Thyroid gland (tissue), 4 donors: ENCODE measurements at regions not wholly inside any gene's neighbourhood (a gene's known extent, or its start where the extent isn't known, plus 50 kb on each side); places are given as distances from the start of the nearest gene placed in this dataset.
"Not testable (repeated sequence)": the region's sequence is repeated elsewhere in the genome, so short reads cannot be mapped to it uniquely, and the experiment has no call there.

Source experiments
- DNase-seq, 2 donors: peaks; one replicate each; pipeline ENCODE4 v3.0.0-alpha.2; 2019
- H3K27ac ChIP-seq, 3 donors: fragments of 200-600 bp; sonication (generic); 1 replicate in 2 of 3; 2 replicates in 1 of 3; pipeline ENCODE4 v1.5.1; 2016 to 2019; ENCODE audit warnings: mild to moderate bottlenecking in 1 of 3, moderate library complexity in 1 of 3
- H3K27me3 ChIP-seq: fragments of 200-600 bp; sonication (generic); one replicate; pipeline ENCODE4 v1.5.1; 2019
- H3K36me3 ChIP-seq, 2 donors: fragments of 200-600 bp; sonication (generic); one replicate each; pipeline ENCODE4 v1.5.1; 2016 to 2019
- H3K4me1 ChIP-seq, 2 donors: fragments of 200-600 bp; sonication (generic); one replicate each; pipeline ENCODE4 v1.5.1; 2017 to 2019
- H3K4me3 ChIP-seq, 3 donors: fragments of 200-600 bp; sonication (generic); replicated peaks in 1 of 3; 1 replicate in 2 of 3; 2 replicates in 1 of 3; pipeline ENCODE4 v1.5.1; 2016; ENCODE audit warnings: mild to moderate bottlenecking in 1 of 3
- H3K9me3 ChIP-seq: fragments of 200-600 bp; sonication (generic); one replicate; pipeline ENCODE4 v1.5.1; 2017
- CTCF ChIP-seq, 6 experiments: fragments of 200-600 bp in 3 of 6; fragments of 450-650 bp in 3 of 6; sonication (generic) in 3 of 6; IDR thresholded peaks; one replicate each; pipeline ENCODE4 v1.5.1; 2016 to 2019; ENCODE audit warnings: antibody characterized with exemption in 6 of 6, mild to moderate bottlenecking in 2 of 6, inconsistent platforms in 1 of 6, moderate library complexity in 1 of 6
- POLR2A ChIP-seq, 2 donors: fragments of 450-650 bp; IDR thresholded peaks; one replicate each; pipeline ENCODE4 v1.6.1; 2017; ENCODE audit warnings: antibody characterized with exemption in 2 of 2, mild to moderate bottlenecking in 2 of 2, moderate library complexity in 1 of 2
- WGBS, 2 donors: methylation state at CpG; one replicate each; pipeline ENCODE4 v1.1.5; 2017; 5-methylcytosine and 5-hydroxymethylcytosine counted together
- intact Hi-C: fragments of 100-400 bp; cut with DNase I; formaldehyde crosslinking; loops from one replicate; pipeline ENCODE4 v1.15.1; 2023

DNA sequence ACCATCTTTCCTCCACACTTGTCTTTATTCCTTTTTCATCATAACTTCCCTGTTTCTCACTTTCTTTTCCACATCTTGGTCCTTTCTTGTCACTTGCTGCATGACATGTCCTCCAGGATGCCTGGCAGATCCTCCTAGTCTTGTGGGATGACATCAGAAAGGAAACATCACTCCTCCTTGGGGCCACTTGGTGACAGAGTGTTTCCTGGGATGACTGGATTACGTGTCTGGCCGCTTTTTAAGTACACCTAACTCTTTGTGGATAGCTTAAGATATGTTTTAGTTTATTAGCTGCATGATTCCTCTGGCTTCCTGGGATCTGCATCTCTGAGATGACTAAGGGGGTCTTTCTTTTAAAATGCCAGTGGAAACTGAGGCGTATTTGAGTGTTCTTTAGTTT lies 363.5 kb upstream of the FRG2C start:
- no peak for TF ChIP-seq POLR2A (IDR thresholded peaks at IDR 0.05)
- no peak for TF ChIP-seq CTCF (IDR thresholded peaks at IDR 0.05)
- Histone ChIP-seq H3K4me3 (no peak overlapping the region), H3K27ac (no peak overlapping the region), H3K9me3 (no peaks in the 10 kb centered on the region), H3K27me3 (no peaks in the 10 kb centered on the region), H3K4me1 (no peaks in the 10 kb centered on the region), H3K36me3 (no peaks in the 10 kb centered on the region)
- DNase-seq = no peak
- whole genome bisulfite sequencing, 2 donors = 74 to 75% methylated on average over 3 of the region's 3 CpGs
- intact Hi-C loops = no loop called here

DNA sequence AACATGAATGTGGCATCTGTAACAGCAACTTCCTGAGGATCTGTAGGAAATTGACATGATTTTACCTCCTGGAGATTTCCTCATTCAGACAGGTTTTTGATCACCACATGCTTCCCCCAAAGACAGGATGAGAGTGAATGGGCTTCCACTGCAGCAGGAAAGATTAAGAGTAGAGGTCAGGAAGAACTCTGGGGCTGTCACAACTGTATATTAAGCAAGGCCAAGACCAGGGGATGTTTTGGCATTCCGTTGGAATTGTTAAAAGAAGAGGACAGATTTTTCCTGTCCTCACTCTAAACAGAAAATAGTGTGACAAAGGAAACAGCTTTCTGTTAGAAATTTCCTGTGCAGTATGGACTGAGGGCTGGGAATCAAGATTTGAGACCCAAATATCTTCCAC lies 363.1 kb upstream of the FRG2C start:
- intact Hi-C loops, DNase-seq, H3K4me3 ChIP-seq, H3K9me3 ChIP-seq, H3K4me1 ChIP-seq, H3K36me3 ChIP-seq, H3K27ac ChIP-seq, H3K27me3 ChIP-seq: not testable (repeated sequence)
- WGBS, 2 donors = 63 to 69% methylated on average over 1 of the region's 1 CpG

DNA sequence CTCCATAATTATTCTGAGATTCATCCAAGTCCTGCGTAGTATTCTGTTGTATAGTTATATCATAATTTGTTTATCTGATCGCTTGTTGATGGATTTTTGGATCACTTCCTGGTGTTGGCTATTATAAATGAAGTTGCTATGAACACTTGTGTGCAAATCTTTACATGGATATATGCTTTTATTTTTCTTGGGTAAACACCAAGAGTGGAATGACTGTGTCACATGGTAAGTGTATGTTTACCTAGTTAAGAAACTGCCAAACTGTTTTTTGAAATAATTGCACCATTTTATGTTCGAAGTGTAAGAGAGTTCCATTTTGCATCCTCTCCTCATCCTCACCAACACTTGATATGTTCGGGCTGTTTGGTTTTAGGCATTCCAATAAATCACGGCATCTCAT lies 360.4 kb upstream of the FRG2C start:
- H3K27ac ChIP-seq = no peak overlapping the region
- no peak for TF ChIP-seq CTCF (IDR thresholded peaks at IDR 0.05)
- TF ChIP-seq POLR2A (IDR thresholded peaks at IDR 0.05) = no peak
- no peaks in the 10 kb centered on the region for H3K36me3 ChIP-seq
- no peaks in the 10 kb centered on the region for H3K4me1 ChIP-seq
- no peak overlapping the region for H3K4me3 ChIP-seq
- WGBS, 2 donors = 75% methylated on average over 5 of the region's 5 CpGs
- no peaks in the 10 kb centered on the region for H3K27me3 ChIP-seq
- intact Hi-C loops = no loop called here
- no peak for DNase-seq
- H3K9me3 ChIP-seq = no peaks in the 10 kb centered on the region

DNA sequence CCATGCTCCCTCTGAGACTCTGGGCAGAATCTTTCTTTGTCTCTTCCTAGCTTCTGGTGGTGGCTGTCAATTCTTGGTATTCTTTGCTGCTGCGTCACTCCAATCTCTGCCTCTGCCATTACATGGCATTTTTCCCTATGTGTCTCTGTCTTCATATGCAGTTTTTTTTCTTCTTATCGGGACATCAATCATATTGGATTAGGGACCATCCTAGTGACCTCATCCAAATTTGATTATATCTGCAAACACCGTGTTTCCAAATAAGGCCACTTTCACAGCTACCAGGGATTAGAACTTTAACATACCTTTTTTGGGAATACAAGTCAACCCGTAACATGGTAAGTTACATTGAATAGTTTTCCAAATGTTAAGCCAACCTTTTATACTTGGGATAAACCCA lies 358.2 kb upstream of the FRG2C start:
- WGBS, 2 donors = 95 to 96% methylated on average over 4 of the region's 4 CpGs
- intact Hi-C loops = no loop called here
- Histone ChIP-seq H3K27me3 (no peaks in the 10 kb centered on the region), H3K9me3 (no peaks in the 10 kb centered on the region), H3K4me1 (no peaks in the 10 kb centered on the region), H3K27ac (no peak overlapping the region), H3K36me3 (no peaks in the 10 kb centered on the region), H3K4me3 (no peak overlapping the region)
- no peak for TF ChIP-seq POLR2A (IDR thresholded peaks at IDR 0.05)
- DNase-seq = no peak

DNA sequence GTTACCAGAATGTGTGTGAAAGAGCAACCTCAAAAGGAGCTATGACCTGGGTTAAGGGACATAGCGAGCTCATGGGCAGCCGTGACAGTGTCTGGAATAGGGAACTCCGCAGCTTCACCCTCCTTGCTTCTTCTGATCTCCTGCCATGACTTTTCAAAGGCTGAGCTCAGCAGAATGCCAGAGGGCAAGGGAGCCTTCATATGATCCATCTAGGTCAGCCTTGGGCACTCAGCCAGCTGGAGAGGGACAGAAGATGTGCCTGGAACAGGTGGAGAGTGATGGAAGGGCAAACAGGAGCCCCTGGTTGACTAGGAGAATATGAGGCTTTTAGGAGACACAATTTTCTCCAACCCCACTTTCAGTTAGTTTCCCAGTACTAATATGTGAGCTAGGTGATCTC lies 352.8 kb upstream of the FRG2C start:
- H3K27me3 ChIP-seq, H3K9me3 ChIP-seq, H3K4me1 ChIP-seq, H3K4me3 ChIP-seq, DNase-seq, H3K27ac ChIP-seq, H3K36me3 ChIP-seq, intact Hi-C loops: not testable (repeated sequence)
- WGBS, 2 donors = 91 to 100% methylated on average over 3 of the region's 3 CpGs

DNA sequence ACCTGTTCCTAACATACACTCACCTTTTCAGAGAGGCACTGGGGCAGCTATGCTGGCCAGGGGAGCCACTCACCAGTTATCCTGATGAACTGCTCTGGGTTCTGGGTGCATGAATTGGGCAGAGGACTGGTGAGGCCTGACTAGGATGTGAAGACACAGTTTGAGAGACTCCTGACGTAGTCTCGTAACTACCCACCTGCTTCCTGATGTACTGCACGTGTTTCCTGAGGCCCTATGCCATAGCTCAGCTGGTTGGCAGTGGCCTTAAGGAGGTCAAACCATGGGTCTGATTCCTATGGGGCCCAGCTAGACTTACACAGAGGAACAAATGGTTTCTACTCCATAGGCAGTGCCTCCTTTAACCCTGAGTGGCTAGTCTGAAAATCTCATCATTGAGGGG lies 351.7 kb upstream of the FRG2C start:
- WGBS, 2 donors = 88 to 100% methylated on average over 2 to 3 of the region's 3 CpGs
- H3K27ac ChIP-seq, H3K36me3 ChIP-seq, H3K4me3 ChIP-seq, intact Hi-C loops, H3K27me3 ChIP-seq, DNase-seq, H3K9me3 ChIP-seq, H3K4me1 ChIP-seq: not testable (repeated sequence)

- H3K36me3 ChIP-seq, intact Hi-C loops, DNase-seq, H3K27me3 ChIP-seq, H3K4me1 ChIP-seq, H3K9me3 ChIP-seq, H3K4me3 ChIP-seq, H3K27ac ChIP-seq: not testable (repeated sequence)
- WGBS, 2 donors = 90 to 93% methylated on average over 1 of the region's 1 CpG
These were observed 344.4 kb upstream of the FRG2C start for GRCh38 chr3:75319776-75320175.

DNA sequence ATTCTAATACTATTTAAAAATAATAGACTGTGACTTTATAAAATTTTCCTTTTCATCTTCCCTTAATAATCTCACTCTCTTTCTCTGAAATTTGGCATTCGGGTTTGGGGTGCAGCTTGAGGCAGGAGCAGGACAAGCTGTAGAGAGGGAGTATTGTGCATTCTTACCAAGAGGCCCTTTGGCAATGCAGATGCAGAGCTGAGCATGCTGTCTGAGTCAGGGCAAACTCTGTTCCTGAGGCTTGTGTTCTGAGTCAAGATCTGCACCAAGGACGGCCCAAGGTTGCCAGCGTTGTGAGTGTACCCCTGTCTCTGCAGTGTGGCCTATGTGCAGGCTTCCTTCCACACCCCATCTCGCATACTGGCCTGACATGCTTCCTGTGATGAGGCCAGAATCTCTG lies 343.8 kb upstream of the FRG2C start:
- no peak overlapping the region for H3K27ac ChIP-seq
- no peaks in the 10 kb centered on the region for H3K9me3 ChIP-seq
- intact Hi-C loops = no loop called here
- TF ChIP-seq CTCF (IDR thresholded peaks at IDR 0.05) (no peak), POLR2A (IDR thresholded peaks at IDR 0.05) (no peak)
- no peaks in the 10 kb centered on the region for H3K4me1 ChIP-seq
- no peak for DNase-seq
- H3K4me3 ChIP-seq = no peak overlapping the region
- 89 to 91% methylated on average over 4 of the region's 4 CpGs for WGBS, 2 donors
- no peaks in the 10 kb centered on the region for H3K27me3 ChIP-seq
- H3K36me3 ChIP-seq = no peaks in the 10 kb centered on the region
